ENCODE measurements at regions not wholly inside any gene's neighbourhood (a gene's known extent, or its start where the extent isn't known, plus 50 kb on each side); places are given as distances from the start of the nearest gene placed in this dataset.

- Histone ChIP-seq H3K79me2 (ENCODE audit: insufficient read depth, low read length) (no peaks in the 10 kb centered on the region), H3K9ac (ENCODE audit: extremely low read depth, insufficient read length, low read length) (no peak overlapping the region), H3K56ac (ENCODE audit: insufficient read length, low read depth, low read length) (no peak overlapping the region), H3K23me2 (ENCODE audit: insufficient read length, low read depth, low read length, poor library complexity, severe bottlenecking) (no peaks in the 10 kb centered on the region), H2BK15ac (ENCODE audit: low read depth, low read length) (no peak overlapping the region), H3K18ac (ENCODE audit: insufficient read length, low read depth, low read length) (no peak overlapping the region), H4K8ac (replicated peaks; ENCODE audit: insufficient read length, low read depth, low read length) (no peak overlapping the region), H3T11ph (ENCODE audit: low read length) (no peak overlapping the region), H4K20me1 (ENCODE audit: control insufficient read depth, insufficient read depth, insufficient read length) (no peaks in the 10 kb centered on the region), H2BK12ac (ENCODE audit: insufficient read length, low read depth, low read length) (no peak overlapping the region), H2AK5ac (ENCODE audit: insufficient read length, low read length) (no peak overlapping the region), H2BK20ac (ENCODE audit: low read depth, low read length, poor library complexity, severe bottlenecking) (no peak overlapping the region), H3K79me1 (ENCODE audit: insufficient read depth, low read depth, low read length, poor library complexity, severe bottlenecking) (no peaks in the 10 kb centered on the region), H3K4ac (ENCODE audit: low read depth, low read length) (no peak overlapping the region), H3K9me3 (ENCODE audit: control insufficient read depth, low read depth, low read length) (no peaks in the 10 kb centered on the region), H3K23ac (ENCODE audit: insufficient read length, low read depth, low read length) (no peak overlapping the region), H3K14ac (ENCODE audit: insufficient read depth, low read length) (no peak overlapping the region), H2AFZ (ENCODE audit: low read length) (no peak overlapping the region), H3K27me3 (ENCODE audit: insufficient read depth, low read length) (no peaks in the 10 kb centered on the region), H3K27ac (ENCODE audit: insufficient read length, low read depth, low read length) (no peak overlapping the region), H3K4me1 (ENCODE audit: insufficient read depth, low read length) (no peaks in the 10 kb centered on the region), H3K4me2 (ENCODE audit: insufficient read depth, insufficient read length, low read length) (no peak overlapping the region), H4K5ac (ENCODE audit: insufficient read length, low read depth, low read length) (no peak overlapping the region), H2BK120ac (ENCODE audit: low read depth, low read length, poor library complexity, severe bottlenecking) (no peak overlapping the region), H4K91ac (ENCODE audit: insufficient read length, low read depth, low read length) (no peak overlapping the region), H2BK5ac (ENCODE audit: insufficient read length, low read length) (no peak overlapping the region)
- Mint-ChIP-seq H3K4me1 (no peaks in the 10 kb centered on the region), H3K9me3 (peaks cover 2 to 10% of the 10 kb centered on the region in 2 experiments; a peak in 4 of 5 replicates), H3K27ac (no peak overlapping the region), H3K36me3 (ENCODE audit: insufficient read depth in 1 of 3, low read depth in 3 of 3) (peaks cover 0 to 20% (median 2%) of the 10 kb centered on the region in 3 experiments; a peak in 5 of 7 replicates), H3K27me3 (ENCODE audit: low read depth) (no peaks in the 10 kb centered on the region; the same call in 1 of the 2 replicates), H3K4me3 (no peak overlapping the region)
- TF ChIP-seq, protein P1, sequence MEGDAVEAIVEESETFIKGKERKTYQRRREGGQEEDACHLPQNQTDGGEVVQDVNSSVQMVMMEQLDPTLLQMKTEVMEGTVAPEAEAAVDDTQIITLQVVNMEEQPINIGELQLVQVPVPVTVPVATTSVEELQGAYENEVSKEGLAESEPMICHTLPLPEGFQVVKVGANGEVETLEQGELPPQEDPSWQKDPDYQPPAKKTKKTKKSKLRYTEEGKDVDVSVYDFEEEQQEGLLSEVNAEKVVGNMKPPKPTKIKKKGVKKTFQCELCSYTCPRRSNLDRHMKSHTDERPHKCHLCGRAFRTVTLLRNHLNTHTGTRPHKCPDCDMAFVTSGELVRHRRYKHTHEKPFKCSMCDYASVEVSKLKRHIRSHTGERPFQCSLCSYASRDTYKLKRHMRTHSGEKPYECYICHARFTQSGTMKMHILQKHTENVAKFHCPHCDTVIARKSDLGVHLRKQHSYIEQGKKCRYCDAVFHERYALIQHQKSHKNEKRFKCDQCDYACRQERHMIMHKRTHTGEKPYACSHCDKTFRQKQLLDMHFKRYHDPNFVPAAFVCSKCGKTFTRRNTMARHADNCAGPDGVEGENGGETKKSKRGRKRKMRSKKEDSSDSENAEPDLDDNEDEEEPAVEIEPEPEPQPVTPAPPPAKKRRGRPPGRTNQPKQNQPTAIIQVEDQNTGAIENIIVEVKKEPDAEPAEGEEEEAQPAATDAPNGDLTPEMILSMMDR (conservative IDR thresholded peaks at IDR 0.05), result no peak
- WGBS (ENCODE audit: extremely low coverage, insufficient read length, low lambda C conversion rate), result no CpG with 5 or more reads among the region's 1 CpG
- no peak for DNase-seq
Observed at GRCh38 chr14:29069228-29069627, 302.6 kb downstream of the FOXG1 start.

Data from H9 (cell line).